Activated T-helper 1 cell treated with anti-CD3 and anti-CD28 coated beads, Interleukin-12 subunit alpha, Interleukin-12 subunit beta, Interleukin-2, Interleukin-4 antibody, amounts not matched to agents 30 ng/mL and 10 ng/mL and 1 ng/mL, durations not matched to agents 14 hours and 24 hours and 36 hours (primary cell): ENCODE measurements at regions not wholly inside any gene's neighbourhood (a gene's known extent, or its start where the extent isn't known, plus 50 kb on each side); places are given as distances from the start of the nearest gene placed in this dataset.
"Not testable (repeated sequence)": the region's sequence is repeated elsewhere in the genome, so short reads cannot be mapped to it uniquely, and the experiment has no call there.

ENCODE experiments used
- DNase-seq: peaks from one replicate; pipeline ENCODE4 v3.0.0; 2021; ENCODE audit warnings: low spot score
- H3K27ac Mint-ChIP-seq: one replicate; pipeline ENCODE4 v1.8.0; 2021; ENCODE audit warnings: mild to moderate bottlenecking, mixed read lengths
- H3K27me3 Mint-ChIP-seq: one replicate; pipeline ENCODE4 v1.8.0; 2022; ENCODE audit warnings: mild to moderate bottlenecking, moderate library complexity, mixed read lengths; ENCODE audit not compliant: insufficient read depth
- H3K36me3 Mint-ChIP-seq: one replicate; pipeline ENCODE4 v1.8.0; 2021; ENCODE audit warnings: low read depth, mixed read lengths
- H3K4me1 Mint-ChIP-seq: one replicate; pipeline ENCODE4 v1.8.0; 2021; ENCODE audit warnings: low read depth, mixed read lengths
- H3K4me3 Mint-ChIP-seq: one replicate; pipeline ENCODE4 v1.8.0; 2021; ENCODE audit warnings: mild to moderate bottlenecking, moderate library complexity, mixed read lengths
- H3K9me3 Mint-ChIP-seq: one replicate; pipeline ENCODE4 v1.8.0; 2021; ENCODE audit warnings: mixed read lengths
- intact Hi-C: fragments of 100-400 bp; cut with micrococcal nuclease; formaldehyde crosslinking; loops from one replicate; pipeline ENCODE4 v1.15.1; 2024

DNA sequence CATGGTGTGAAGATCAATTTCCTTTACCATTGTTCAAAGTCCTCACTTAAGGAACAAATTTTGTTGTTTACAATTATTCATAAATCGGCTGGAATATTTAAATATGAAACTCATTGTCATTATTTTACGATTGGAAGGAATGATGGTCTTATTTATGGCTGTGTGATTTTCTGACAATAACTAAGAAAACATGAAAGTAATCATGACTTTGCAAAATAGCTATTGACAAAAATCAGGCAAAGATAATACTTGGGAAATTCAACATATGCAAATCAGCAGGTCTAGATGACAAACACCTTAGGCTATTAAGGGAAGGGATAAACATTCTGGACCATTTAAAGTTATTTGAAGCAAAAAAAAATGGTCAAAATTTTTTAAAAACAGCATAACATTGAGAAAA lies 654.8 kb upstream of the CNTN5 start:
- H3K36me3 Mint-ChIP-seq = no peaks in the 10 kb centered on the region

DNA sequence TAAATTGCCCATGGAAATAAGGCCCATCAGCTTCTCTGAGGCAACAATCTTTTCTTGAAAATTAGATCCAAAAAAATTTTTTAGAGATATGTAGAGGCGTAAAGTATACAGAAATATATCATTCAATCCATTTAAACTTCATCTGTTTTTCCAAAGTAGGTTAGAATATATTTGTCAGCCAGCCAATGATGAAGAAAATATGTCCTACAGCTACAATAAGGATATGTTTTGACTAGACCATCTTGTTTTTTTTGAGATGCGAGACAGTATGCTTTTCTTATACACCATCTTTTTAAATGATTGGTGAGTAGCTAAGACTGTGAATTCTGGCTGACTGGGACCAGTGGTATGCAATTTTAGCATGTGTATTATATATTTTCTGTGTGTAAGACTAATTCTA lies 630.4 kb upstream of the CNTN5 start:
- H3K27me3 Mint-ChIP-seq = no peaks in the 10 kb centered on the region
- H3K9me3 Mint-ChIP-seq = no peaks in the 10 kb centered on the region
- DNase-seq = no peak
- intact Hi-C loops = loop anchor here (5.0 kb wide), 1 partner anchor 947 kb away; no protein-coding TSS in a partner anchor
- no peaks in the 10 kb centered on the region for H3K36me3 Mint-ChIP-seq
- no peaks in the 10 kb centered on the region for H3K4me1 Mint-ChIP-seq
- no peak overlapping the region for H3K27ac Mint-ChIP-seq
- no peak overlapping the region for H3K4me3 Mint-ChIP-seq

More for the DNA sequence above, 654.8 kb upstream of the CNTN5 start:
- Mint-ChIP-seq H3K9me3 (peaks cover 3% of the 10 kb centered on the region), H3K4me1 (no peaks in the 10 kb centered on the region), H3K27me3 (no peaks in the 10 kb centered on the region), H3K4me3 (no peak overlapping the region), H3K27ac (no peak overlapping the region)
- intact Hi-C loops = no loop called here
- DNase-seq = no peak

DNA sequence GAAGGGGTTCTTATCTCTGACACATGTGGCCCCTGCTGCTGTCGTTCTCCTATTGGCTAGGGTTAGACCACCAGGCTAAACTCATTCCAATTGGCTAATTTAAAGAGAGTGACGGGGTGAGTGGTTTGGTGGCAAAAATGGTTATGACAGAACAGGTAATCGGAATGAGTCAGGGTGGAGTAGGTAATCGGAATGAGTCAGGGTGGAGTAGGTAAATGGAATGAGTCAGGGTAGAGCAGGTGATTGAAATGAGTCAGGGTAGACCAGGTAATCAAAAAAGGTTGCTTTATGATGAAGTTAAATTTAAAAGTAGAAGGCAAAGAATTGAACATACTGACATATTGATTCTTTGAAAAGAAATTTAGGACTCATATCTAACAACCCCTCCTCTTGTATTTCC lies 626.2 kb upstream of the CNTN5 start:
- H3K27me3 Mint-ChIP-seq, H3K4me1 Mint-ChIP-seq, H3K9me3 Mint-ChIP-seq, DNase-seq, H3K27ac Mint-ChIP-seq, H3K4me3 Mint-ChIP-seq, H3K36me3 Mint-ChIP-seq: not testable (repeated sequence)
- intact Hi-C loops = loop anchor here (5.0 kb wide), 1 partner anchor 943 kb away; no protein-coding TSS in a partner anchor

DNA sequence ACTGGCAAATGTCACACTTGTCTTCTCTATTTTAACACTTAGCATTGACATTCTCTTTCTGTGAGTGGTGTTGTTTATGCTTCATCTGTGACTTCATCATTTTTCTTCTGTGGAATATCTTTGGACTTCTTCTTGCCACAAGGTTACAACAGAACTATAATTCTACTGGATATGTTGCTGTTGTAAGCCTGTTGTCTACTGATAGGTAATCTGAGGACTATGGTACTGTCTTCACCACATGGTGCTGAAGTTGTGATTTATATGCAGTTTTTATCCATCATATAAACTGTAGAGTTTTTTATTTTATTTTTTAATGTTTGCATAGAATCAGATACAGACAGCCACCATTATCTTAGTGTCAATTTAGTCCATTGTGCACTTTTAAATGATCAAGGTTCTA lies 622.2 kb upstream of the CNTN5 start:
- intact Hi-C loops = no loop called here
- Mint-ChIP-seq H3K27ac (no peak overlapping the region), H3K4me3 (no peak overlapping the region), H3K9me3 (peaks cover 3% of the 10 kb centered on the region), H3K36me3 (no peaks in the 10 kb centered on the region), H3K4me1 (no peaks in the 10 kb centered on the region), H3K27me3 (no peaks in the 10 kb centered on the region)
- DNase-seq = no peak

DNA sequence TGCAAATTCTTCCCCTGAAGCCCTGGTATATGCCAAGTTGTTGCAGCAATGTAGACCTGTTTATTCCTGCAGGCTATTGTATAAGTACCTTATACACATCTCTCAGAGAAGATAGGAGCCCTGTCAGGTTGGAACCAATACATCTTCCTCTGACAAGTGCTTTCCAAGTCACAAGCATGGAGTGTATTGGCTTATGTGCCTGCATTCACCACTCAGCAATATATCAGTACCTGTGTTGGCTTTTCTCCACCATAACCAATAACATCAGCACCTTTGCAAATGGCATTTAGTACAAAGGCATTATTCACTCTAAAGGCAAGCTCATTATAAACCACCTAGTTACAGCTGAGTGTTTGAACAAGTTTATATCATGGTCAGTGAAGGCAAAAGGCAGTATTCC lies 611.7 kb upstream of the CNTN5 start:
- Mint-ChIP-seq H3K27me3 (no peaks in the 10 kb centered on the region), H3K27ac (no peak overlapping the region), H3K36me3 (no peaks in the 10 kb centered on the region), H3K4me3 (no peak overlapping the region), H3K9me3 (no peaks in the 10 kb centered on the region), H3K4me1 (no peaks in the 10 kb centered on the region)
- intact Hi-C loops = no loop called here
- no peak for DNase-seq

DNA sequence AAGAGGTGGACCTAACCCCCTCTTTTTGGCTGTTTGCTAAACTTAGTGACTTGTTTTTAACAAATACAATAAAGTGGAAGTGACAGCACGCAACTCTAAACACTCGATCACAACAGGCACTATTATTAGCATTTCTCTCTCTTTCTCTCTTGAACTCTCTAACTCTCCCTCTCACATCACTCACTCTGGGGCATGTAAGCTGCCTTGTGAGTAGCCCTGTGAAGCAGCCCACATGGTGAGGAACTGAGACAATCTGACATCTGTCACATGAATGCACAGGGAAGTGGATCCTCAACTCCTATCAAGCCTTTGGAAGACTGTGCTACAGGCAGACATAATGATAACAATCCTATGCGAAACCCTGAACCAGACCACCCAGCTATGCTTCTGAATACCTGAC lies 609.0 kb upstream of the CNTN5 start:
- H3K27me3 Mint-ChIP-seq = no peaks in the 10 kb centered on the region
- H3K4me1 Mint-ChIP-seq = no peaks in the 10 kb centered on the region
- H3K27ac Mint-ChIP-seq = no peak overlapping the region
- H3K9me3 Mint-ChIP-seq = no peaks in the 10 kb centered on the region
- intact Hi-C loops = no loop called here
- H3K4me3 Mint-ChIP-seq = no peak overlapping the region
- DNase-seq = no peak
- H3K36me3 Mint-ChIP-seq = no peaks in the 10 kb centered on the region

DNA sequence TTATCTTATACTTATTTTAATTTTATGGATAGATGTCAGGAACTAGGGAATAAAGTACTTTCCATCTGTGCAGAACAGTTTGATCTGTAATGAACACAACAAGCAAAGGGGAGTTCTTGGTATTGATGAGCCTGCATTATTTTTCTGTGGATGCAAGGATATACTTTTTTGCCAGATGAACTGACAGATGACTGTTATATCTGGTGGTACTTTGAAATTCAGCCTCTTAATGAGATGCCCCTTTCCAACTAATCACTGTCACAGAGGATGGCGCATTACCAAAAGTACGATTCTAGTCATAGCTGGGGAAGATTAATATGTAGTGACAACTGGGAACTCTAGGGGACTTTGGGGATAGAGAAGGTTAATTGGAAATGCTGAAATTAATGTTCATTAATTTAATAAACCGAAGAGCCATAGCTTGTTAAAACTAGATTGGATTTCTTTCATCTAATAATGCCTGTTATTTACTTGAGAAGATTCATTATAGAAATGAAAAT lies 603.4 kb upstream of the CNTN5 start:
- Mint-ChIP-seq H3K4me1 (no peaks in the 10 kb centered on the region), H3K27me3 (no peaks in the 10 kb centered on the region), H3K36me3 (no peaks in the 10 kb centered on the region), H3K27ac (no peak overlapping the region), H3K4me3 (no peak overlapping the region), H3K9me3 (peaks cover 10% of the 10 kb centered on the region)
- no peak for DNase-seq
- intact Hi-C loops = no loop called here

DNA sequence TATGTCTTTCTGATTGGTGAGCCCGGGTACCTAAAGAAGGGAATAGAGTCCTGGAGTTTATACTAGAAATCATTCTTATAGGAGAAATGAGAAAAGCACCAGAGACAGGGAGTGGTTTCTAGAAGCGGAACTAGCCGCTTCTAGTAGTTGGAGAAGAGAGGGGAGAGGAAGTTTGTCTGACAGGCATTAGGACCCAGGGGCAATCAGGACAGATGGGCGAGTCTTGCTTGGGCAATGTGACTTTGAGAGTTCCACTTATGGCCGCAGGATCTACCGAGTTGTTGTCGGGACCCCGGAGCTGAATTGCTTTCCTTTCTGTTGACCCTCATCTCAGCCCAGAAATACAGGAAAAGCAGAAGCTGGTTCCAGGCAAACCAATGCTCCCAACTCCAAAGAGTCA lies 596.8 kb upstream of the CNTN5 start:
- no peaks in the 10 kb centered on the region for H3K4me1 Mint-ChIP-seq
- no peak overlapping the region for H3K4me3 Mint-ChIP-seq
- H3K36me3 Mint-ChIP-seq = no peaks in the 10 kb centered on the region
- DNase-seq = no peak
- H3K27ac Mint-ChIP-seq = no peak overlapping the region
- intact Hi-C loops = no loop called here
- H3K9me3 Mint-ChIP-seq = peaks cover 28% of the 10 kb centered on the region
- no peaks in the 10 kb centered on the region for H3K27me3 Mint-ChIP-seq

DNA sequence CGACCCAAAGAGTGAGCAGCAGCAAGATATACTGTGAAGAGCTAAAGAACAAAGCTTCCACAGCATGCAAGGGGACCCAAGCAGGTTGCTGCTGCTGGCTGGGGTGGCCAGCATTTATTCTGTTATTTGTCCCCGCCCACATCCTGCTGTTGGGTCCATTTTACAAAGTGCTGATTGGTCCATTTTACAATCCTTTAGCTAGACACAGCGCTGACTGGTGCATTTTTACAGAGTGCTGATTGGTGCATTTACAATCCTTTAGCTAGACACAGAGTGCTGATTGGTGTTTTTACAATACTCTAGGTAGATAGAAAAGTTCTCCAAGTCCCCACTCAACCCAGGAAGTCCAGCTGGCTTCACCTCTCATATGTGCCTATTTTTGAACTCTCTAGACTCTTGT lies 596.0 kb upstream of the CNTN5 start:
- DNase-seq, H3K27me3 Mint-ChIP-seq, intact Hi-C loops, H3K27ac Mint-ChIP-seq, H3K4me3 Mint-ChIP-seq, H3K4me1 Mint-ChIP-seq, H3K36me3 Mint-ChIP-seq: not testable (repeated sequence)
- H3K9me3 Mint-ChIP-seq = peaks cover 25% of the 10 kb centered on the region

DNA sequence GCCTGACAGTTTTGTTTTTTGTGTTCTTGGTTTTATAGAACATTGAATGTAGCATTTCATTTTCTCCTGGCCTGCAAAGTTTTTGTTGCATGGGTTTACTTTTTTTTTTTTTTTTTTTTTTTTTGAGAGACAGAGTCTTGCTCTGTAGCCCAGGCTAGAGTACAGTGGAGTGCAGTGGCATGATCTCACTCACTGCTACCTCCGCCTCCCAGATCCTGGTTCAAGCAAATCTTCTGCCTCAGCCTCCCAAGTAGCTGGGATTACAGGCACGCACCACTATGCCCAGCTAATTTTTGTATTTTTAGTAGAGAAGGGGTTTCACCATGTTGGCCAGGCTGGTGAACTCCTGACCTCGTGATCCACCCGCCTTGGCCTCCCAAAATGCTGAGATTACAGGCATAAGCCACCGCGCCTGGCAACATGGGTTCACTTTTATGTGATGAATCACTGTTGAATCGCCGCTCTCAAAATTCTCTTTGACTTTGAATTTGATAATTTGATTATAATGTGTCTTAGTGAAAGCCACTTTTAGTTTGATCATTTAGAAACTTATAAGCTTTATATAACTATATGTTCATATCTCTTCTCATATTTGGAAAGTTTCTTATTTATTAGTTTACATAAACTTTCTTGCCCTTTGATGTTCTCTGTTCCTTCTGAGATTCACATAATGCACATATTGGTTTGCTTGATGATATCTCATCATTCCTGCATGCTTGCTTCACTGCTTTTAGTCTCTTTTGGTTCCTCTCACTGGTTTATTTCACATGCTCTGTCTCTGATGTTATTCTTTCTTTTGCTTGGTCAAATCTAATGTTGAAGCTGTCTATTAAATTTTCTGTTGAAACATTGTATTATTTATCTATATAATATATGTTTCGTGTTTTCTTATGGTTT lies 589.0 kb upstream of the CNTN5 start:
- no peaks in the 10 kb centered on the region for H3K36me3 Mint-ChIP-seq
- peaks cover 27% of the 10 kb centered on the region for H3K9me3 Mint-ChIP-seq
- intact Hi-C loops = no loop called here
- no peak overlapping the region for H3K27ac Mint-ChIP-seq
- no peaks in the 10 kb centered on the region for H3K4me1 Mint-ChIP-seq
- H3K27me3 Mint-ChIP-seq = no peaks in the 10 kb centered on the region
- DNase-seq = no peak
- no peak overlapping the region for H3K4me3 Mint-ChIP-seq

DNA sequence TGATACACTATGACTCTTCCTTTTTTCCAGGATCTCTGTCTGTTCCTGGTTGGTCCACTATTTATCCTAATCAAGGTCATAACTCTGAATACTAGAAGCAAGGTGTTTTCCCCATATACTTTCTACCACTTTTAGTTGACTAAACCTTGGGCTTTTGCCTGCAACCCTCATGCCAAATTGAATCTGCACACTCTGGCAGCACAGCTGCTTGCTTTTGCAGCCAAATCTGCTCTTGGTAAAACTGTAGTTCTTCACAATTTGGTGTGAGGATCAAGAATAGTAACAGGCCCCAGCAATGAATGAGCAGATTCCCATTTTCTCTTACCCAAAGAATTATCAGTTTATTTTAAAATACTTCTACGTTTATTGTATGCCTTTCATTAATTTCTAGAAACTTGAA lies 586.5 kb upstream of the CNTN5 start:
- no peak for DNase-seq
- H3K27me3 Mint-ChIP-seq = no peaks in the 10 kb centered on the region
- intact Hi-C loops = no loop called here
- H3K36me3 Mint-ChIP-seq = no peaks in the 10 kb centered on the region
- no peaks in the 10 kb centered on the region for H3K4me1 Mint-ChIP-seq
- peaks cover 24% of the 10 kb centered on the region for H3K9me3 Mint-ChIP-seq
- no peak overlapping the region for H3K27ac Mint-ChIP-seq
- H3K4me3 Mint-ChIP-seq = no peak overlapping the region

DNA sequence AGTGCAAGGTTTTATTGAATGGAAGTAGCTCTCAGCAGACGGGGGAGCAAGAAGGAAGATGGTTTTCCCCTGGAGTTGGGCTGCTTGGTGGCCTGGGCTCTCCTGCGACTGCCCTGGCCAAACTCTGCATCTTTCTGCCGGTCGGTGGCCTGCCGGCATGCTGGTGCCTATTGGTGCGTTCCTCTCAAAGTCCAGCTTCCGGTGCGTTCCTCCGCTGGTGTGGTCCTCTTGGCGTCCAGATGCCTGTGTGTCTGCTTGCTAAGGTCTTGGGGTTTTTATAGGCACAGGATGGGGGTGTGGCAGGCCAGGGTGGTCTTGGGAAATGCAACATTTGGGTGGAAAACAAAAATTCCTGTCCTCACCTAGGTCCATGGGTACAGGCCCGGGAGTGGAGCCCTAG lies 567.4 kb upstream of the CNTN5 start:
- Mint-ChIP-seq H3K27me3 (no peaks in the 10 kb centered on the region), H3K36me3 (no peaks in the 10 kb centered on the region), H3K9me3 (peaks cover 6% of the 10 kb centered on the region), H3K4me1 (no peaks in the 10 kb centered on the region), H3K4me3 (no peak overlapping the region), H3K27ac (no peak overlapping the region)
- intact Hi-C loops = no loop called here
- no peak for DNase-seq

DNA sequence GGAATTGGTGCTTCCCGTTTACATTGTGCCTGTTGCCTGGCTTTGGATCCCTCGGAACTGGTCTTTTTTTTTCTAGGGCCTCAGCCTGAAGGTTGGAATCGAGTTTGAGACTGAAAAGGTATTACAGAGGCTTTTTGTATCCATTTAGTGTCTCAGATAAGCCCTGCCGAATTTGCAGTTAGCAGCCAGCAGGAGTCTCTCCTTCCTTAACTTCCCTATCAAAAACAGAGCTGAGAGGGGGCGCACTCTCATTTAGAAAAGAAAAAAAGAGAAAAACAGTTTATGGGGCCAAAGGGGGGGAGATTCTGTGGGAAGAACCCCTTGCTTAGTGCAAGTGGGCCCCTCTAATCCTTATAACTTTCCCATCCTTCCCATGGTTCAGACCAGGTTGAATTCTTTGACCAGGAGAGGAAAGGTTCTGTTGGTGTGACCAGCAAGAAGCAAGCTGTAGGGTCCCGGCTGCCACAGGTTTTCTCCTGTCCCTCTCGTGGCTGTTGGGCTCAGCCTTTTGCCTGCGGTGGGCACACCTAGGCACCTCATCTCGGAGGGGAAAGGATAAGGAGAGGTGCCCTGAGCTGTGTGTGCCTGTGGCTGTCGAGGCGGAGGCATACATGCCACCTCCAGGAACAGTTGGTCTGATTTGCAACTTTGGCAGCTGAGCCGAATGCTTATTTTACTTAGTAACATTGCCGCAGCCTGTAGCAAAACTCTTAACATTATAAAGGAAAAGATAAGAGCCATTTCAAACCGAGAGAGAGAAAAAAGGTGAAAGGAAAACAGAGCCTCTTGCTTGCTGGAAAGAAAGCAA lies 565.0 kb upstream of the CNTN5 start:
- DNase-seq = no peak
- intact Hi-C loops = no loop called here
- Mint-ChIP-seq H3K36me3 (no peaks in the 10 kb centered on the region), H3K27me3 (no peaks in the 10 kb centered on the region), H3K27ac (no peak overlapping the region), H3K4me3 (no peak overlapping the region), H3K4me1 (no peaks in the 10 kb centered on the region), H3K9me3 (peaks cover 15% of the 10 kb centered on the region)
